GM23338 (cell line): ENCODE measurements at regions not wholly inside any gene's neighbourhood (a gene's known extent, or its start where the extent isn't known, plus 50 kb on each side); places are given as distances from the start of the nearest gene placed in this dataset.

Experiments used
- ATAC-seq: fragments of 200-7000 bp; cut with Tn5 transposase; 3 replicates; pipeline ENCODE4 v1.9.1; 2020
- DNase-seq: peaks from one replicate; pipeline ENCODE4 v3.0.0-alpha.2; 2015; ENCODE audit warnings: low spot score
- H2AFZ ChIP-seq: fragments of 200-600 bp; sonication (generic); 2 replicates; pipeline ENCODE4 v1.8.0; 2016; ENCODE audit warnings: antibody characterized with exemption, mild to moderate bottlenecking, moderate library complexity
- H3F3A ChIP-seq: fragments of 200-600 bp; sonication (generic); replicated peaks from 2 replicates; pipeline ENCODE4 v1.8.0; 2017; ENCODE audit warnings: antibody characterized with exemption, mixed run types, low read depth
- H3K27ac ChIP-seq: fragments of 200-600 bp; sonication (generic); 2 replicates; pipeline ENCODE4 v1.6.1; 2016; ENCODE audit warnings: low read depth
- H3K27me3 ChIP-seq: fragments of 200-600 bp; sonication (generic); 2 replicates; pipeline ENCODE4 v1.8.0; 2016; ENCODE audit warnings: mild to moderate bottlenecking, mixed run types, moderate library complexity; ENCODE audit not compliant: insufficient read depth
- H3K36me3 ChIP-seq: fragments of 200-600 bp; sonication (generic); 2 replicates; pipeline ENCODE4 v1.8.0; 2016; ENCODE audit warnings: mild to moderate bottlenecking; ENCODE audit not compliant: insufficient read depth
- H3K4me1 ChIP-seq: fragments of 200-600 bp; sonication (generic); 2 replicates; pipeline ENCODE4 v1.8.0; 2016; ENCODE audit warnings: mild to moderate bottlenecking, moderate library complexity; ENCODE audit not compliant: insufficient read depth
- H3K4me2 ChIP-seq: fragments of 200-600 bp; sonication (generic); 2 replicates; pipeline ENCODE4 v1.7.1; 2017; ENCODE audit warnings: mixed run types
- H3K4me3 ChIP-seq: fragments of 200-600 bp; sonication (generic); 2 replicates; pipeline ENCODE4 v1.6.1; 2016; ENCODE audit warnings: mixed run types
- H3K79me2 ChIP-seq: fragments of 200-600 bp; sonication (generic); replicated peaks from 2 replicates; pipeline ENCODE4 v1.8.0; 2017; ENCODE audit warnings: mild to moderate bottlenecking; ENCODE audit not compliant: insufficient read depth
- H3K9me2 ChIP-seq: fragments of 200-600 bp; sonication (generic); 2 replicates; pipeline ENCODE4 v1.8.0; 2017; ENCODE audit not compliant: insufficient read depth
- H4K20me1 ChIP-seq: fragments of 200-600 bp; sonication (generic); replicated peaks from 2 replicates; pipeline ENCODE4 v1.8.0; 2017; ENCODE audit warnings: mild to moderate bottlenecking; ENCODE audit not compliant: insufficient read depth
- H3K27ac Mint-ChIP-seq: 2 replicates; pipeline ENCODE4 v1.8.0; 2020; ENCODE audit warnings: inconsistent platforms, mild to moderate bottlenecking, moderate library complexity, mixed read lengths
- H3K27me3 Mint-ChIP-seq: 3 replicates; pipeline ENCODE4 v1.8.0; 2022; ENCODE audit warnings: low read depth, mild to moderate bottlenecking, moderate library complexity, mixed read lengths, inconsistent platforms; ENCODE audit not compliant: insufficient read depth, poor library complexity
- H3K36me3 Mint-ChIP-seq: 3 replicates; pipeline ENCODE4 v1.8.0; 2021; ENCODE audit warnings: low read depth, mild to moderate bottlenecking, inconsistent platforms, moderate library complexity, mixed read lengths
- H3K4me1 Mint-ChIP-seq: 3 replicates; pipeline ENCODE4 v1.8.0; 2020; ENCODE audit warnings: mild to moderate bottlenecking, inconsistent platforms, mixed read lengths
- H3K4me3 Mint-ChIP-seq: 3 replicates; pipeline ENCODE4 v1.8.0; 2021; ENCODE audit warnings: moderate library complexity, mild to moderate bottlenecking, inconsistent platforms, mixed read lengths
- H3K9me3 Mint-ChIP-seq: 3 replicates; pipeline ENCODE4 v1.8.0; 2020; ENCODE audit warnings: moderate library complexity, mild to moderate bottlenecking, inconsistent platforms, mixed read lengths
- CREB1 ChIP-seq: fragments of 250-450 bp; sonication (Bioruptor Pico); IDR thresholded peaks from 2 replicates; pipeline ENCODE4 v1.5.0; 2020; ENCODE audit warnings: low read depth, mild to moderate bottlenecking, moderate library complexity
- ETS1 ChIP-seq: IDR thresholded peaks from 2 replicates; pipeline ENCODE4 v1.6.1; 2016; ENCODE audit warnings: antibody characterized with exemption
- EZH2 ChIP-seq: fragments of 200-600 bp; sonication (generic); IDR thresholded peaks from one replicate; pipeline ENCODE4 v1.8.0; 2017; ENCODE audit warnings: antibody characterized with exemption, mild to moderate bottlenecking, low read depth; ENCODE audit not compliant: unreplicated experiment
- EZH2phosphoT487 ChIP-seq: fragments of 200-600 bp; sonication (generic); IDR thresholded peaks from one replicate; pipeline ENCODE4 v1.8.1; 2018; ENCODE audit warnings: antibody characterized with exemption; ENCODE audit not compliant: unreplicated experiment
- JUNB ChIP-seq: IDR thresholded peaks from one replicate; pipeline ENCODE4 v1.6.1; 2016; ENCODE audit warnings: antibody characterized with exemption; ENCODE audit not compliant: unreplicated experiment
- NANOG ChIP-seq: IDR thresholded peaks from 2 replicates; pipeline ENCODE4 v1.6.1; 2016; ENCODE audit warnings: antibody characterized with exemption, borderline replicate concordance
- STAT1 ChIP-seq: IDR thresholded peaks from one replicate; pipeline ENCODE4 v1.6.1; 2016; ENCODE audit warnings: antibody characterized with exemption; ENCODE audit not compliant: unreplicated experiment
- ZNF114 ChIP-seq: fragments of 250-450 bp; sonication (Bioruptor Pico); IDR thresholded peaks from 2 replicates; pipeline ENCODE4 v1.5.0; 2020; ENCODE audit warnings: mild to moderate bottlenecking, moderate library complexity
- ZNF331 ChIP-seq: fragments of 250-450 bp; sonication (Bioruptor Pico); IDR thresholded peaks from 2 replicates; pipeline ENCODE4 v1.5.0; 2020; ENCODE audit warnings: low read depth, mild to moderate bottlenecking, moderate library complexity
- ZNF462 ChIP-seq: fragments of 250-450 bp; sonication (Bioruptor Pico); IDR thresholded peaks from 2 replicates; pipeline ENCODE4 v1.5.0; 2020; ENCODE audit warnings: mild to moderate bottlenecking, moderate library complexity
- TF ChIP-seq, protein P1 (sequence below): IDR thresholded peaks from one replicate; pipeline ENCODE4 v1.6.1; 2018; ENCODE audit warnings: antibody characterized with exemption; ENCODE audit not compliant: unreplicated experiment
- TF ChIP-seq, protein P2 (sequence below), 2 experiments: fragments of 200-600 bp in 1 of 2; sonication (generic) in 1 of 2; conservative IDR thresholded peaks; 2 replicates each; pipeline versions ENCODE4 v1.5.1 to v1.6.1; 2016 to 2017; ENCODE audit warnings: antibody characterized with exemption in 2 of 2, low read depth in 2 of 2, mild to moderate bottlenecking in 2 of 2, moderate library complexity in 1 of 2

GRCh38 chr2:16003152-16003551 lies 62.8 kb downstream of the MYCN start:
- Histone ChIP-seq H3F3A (no peaks in the 10 kb centered on the region), H4K20me1 (no peaks in the 10 kb centered on the region), H3K36me3 (no peaks in the 10 kb centered on the region), H3K9me2 (0 out of 2 replicates have a peak, but pooled peaks cover 4% of the 10 kb centered on the region), H2AFZ (no peak overlapping the region), H3K4me1 (no peaks in the 10 kb centered on the region), H3K79me2 (no peaks in the 10 kb centered on the region), H3K4me3 (no peak overlapping the region), H3K27ac (no peak overlapping the region), H3K4me2 (no peak overlapping the region), H3K27me3 (no peaks in the 10 kb centered on the region)
- DNase-seq (no peak), ATAC-seq (no peak)
- Mint-ChIP-seq H3K9me3 (peaks cover 5% of the 10 kb centered on the region), H3K4me1 (peaks cover 6% of the 10 kb centered on the region), H3K4me3 (no peak overlapping the region), H3K27me3 (no peaks in the 10 kb centered on the region), H3K27ac (no peak overlapping the region), H3K36me3 (no peaks in the 10 kb centered on the region)
- no peak for TF ChIP-seq ETS1
- no peak for TF ChIP-seq ZNF462 (CRISPR knock-in tag)
- no peak for TF ChIP-seq JUNB
- TF ChIP-seq CREB1 (CRISPR knock-in tag), result no peak
- TF ChIP-seq, protein P1, sequence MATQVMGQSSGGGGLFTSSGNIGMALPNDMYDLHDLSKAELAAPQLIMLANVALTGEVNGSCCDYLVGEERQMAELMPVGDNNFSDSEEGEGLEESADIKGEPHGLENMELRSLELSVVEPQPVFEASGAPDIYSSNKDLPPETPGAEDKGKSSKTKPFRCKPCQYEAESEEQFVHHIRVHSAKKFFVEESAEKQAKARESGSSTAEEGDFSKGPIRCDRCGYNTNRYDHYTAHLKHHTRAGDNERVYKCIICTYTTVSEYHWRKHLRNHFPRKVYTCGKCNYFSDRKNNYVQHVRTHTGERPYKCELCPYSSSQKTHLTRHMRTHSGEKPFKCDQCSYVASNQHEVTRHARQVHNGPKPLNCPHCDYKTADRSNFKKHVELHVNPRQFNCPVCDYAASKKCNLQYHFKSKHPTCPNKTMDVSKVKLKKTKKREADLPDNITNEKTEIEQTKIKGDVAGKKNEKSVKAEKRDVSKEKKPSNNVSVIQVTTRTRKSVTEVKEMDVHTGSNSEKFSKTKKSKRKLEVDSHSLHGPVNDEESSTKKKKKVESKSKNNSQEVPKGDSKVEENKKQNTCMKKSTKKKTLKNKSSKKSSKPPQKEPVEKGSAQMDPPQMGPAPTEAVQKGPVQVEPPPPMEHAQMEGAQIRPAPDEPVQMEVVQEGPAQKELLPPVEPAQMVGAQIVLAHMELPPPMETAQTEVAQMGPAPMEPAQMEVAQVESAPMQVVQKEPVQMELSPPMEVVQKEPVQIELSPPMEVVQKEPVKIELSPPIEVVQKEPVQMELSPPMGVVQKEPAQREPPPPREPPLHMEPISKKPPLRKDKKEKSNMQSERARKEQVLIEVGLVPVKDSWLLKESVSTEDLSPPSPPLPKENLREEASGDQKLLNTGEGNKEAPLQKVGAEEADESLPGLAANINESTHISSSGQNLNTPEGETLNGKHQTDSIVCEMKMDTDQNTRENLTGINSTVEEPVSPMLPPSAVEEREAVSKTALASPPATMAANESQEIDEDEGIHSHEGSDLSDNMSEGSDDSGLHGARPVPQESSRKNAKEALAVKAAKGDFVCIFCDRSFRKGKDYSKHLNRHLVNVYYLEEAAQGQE, result no peak
- TF ChIP-seq ZNF331 (CRISPR knock-in tag), result no peak
- TF ChIP-seq EZH2, result no peak
- no peak for TF ChIP-seq STAT1
- no peak for TF ChIP-seq EZH2phosphoT487
- TF ChIP-seq NANOG, result no peak
- TF ChIP-seq, protein P2, sequence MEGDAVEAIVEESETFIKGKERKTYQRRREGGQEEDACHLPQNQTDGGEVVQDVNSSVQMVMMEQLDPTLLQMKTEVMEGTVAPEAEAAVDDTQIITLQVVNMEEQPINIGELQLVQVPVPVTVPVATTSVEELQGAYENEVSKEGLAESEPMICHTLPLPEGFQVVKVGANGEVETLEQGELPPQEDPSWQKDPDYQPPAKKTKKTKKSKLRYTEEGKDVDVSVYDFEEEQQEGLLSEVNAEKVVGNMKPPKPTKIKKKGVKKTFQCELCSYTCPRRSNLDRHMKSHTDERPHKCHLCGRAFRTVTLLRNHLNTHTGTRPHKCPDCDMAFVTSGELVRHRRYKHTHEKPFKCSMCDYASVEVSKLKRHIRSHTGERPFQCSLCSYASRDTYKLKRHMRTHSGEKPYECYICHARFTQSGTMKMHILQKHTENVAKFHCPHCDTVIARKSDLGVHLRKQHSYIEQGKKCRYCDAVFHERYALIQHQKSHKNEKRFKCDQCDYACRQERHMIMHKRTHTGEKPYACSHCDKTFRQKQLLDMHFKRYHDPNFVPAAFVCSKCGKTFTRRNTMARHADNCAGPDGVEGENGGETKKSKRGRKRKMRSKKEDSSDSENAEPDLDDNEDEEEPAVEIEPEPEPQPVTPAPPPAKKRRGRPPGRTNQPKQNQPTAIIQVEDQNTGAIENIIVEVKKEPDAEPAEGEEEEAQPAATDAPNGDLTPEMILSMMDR (conservative IDR thresholded peaks at IDR 0.05; ENCODE audit: low read depth in 2 of 2), result no peak
- TF ChIP-seq ZNF114, result no peak
